ENCODE measurements at regions not wholly inside any gene's neighbourhood (a gene's known extent, or its start where the extent isn't known, plus 50 kb on each side); places are given as distances from the start of the nearest gene placed in this dataset.

- POLR2A ChIA-PET (ENCODE audit: partially characterized antibody) = interaction anchor here (1.1 kb wide), 1 partner anchor 9 kb away, joined by 3 read pairs; no protein-coding TSS in a partner anchor
- no peaks in the 10 kb centered on the region for H3K27me3 ChIP-seq (replicated peaks in 1 of 4; ENCODE audit: control insufficient read depth in 3 of 4, extremely low read depth in 1 of 4, insufficient read depth in 3 of 4, low read length in 3 of 4)
Observed at GRCh38 chr4:26237916-26238315, 82.9 kb upstream of the RBPJ start.

More at GRCh38 chr4:26237916-26238315, 82.9 kb upstream of the RBPJ start:
- Histone ChIP-seq H3K79me2 (ENCODE audit: control insufficient read depth in 1 of 2, insufficient read depth in 2 of 2, low read length in 2 of 2) (no peaks in the 10 kb centered on the region), H3K4ac (replicated peaks; ENCODE audit: insufficient read length, low read depth, low read length) (no peak overlapping the region), H2AK5ac (ENCODE audit: low read depth, low read length) (no peak overlapping the region), H3K14ac (ENCODE audit: insufficient read length) (no peak overlapping the region), H2BK20ac (ENCODE audit: low read length) (peak overlapping the region; percentile 22; the same call in 1 of the 2 replicates), H3K4me3 (ENCODE audit: extremely low read depth in 1 of 4, insufficient read depth in 2 of 4, low read depth in 3 of 4, low read length in 4 of 4) (no peak overlapping the region), H4K91ac (replicated peaks; ENCODE audit: insufficient read length, low read length) (no peak overlapping the region), H3K4me1 (replicated peaks in 1 of 4; ENCODE audit: control insufficient read depth in 3 of 4, insufficient read depth in 4 of 4, low read length in 3 of 4) (peaks cover 0 to 12% (median 7%) of the 10 kb centered on the region in 4 experiments; a peak in 6 of 7 replicates), H2BK15ac (ENCODE audit: low read length) (no peak overlapping the region), H3K79me1 (ENCODE audit: low read depth, low read length) (no peaks in the 10 kb centered on the region), H2BK120ac (replicated peaks; ENCODE audit: low read depth, low read length) (no peak overlapping the region), H3K18ac (ENCODE audit: extremely low read depth, low read length) (no peak overlapping the region), H4K5ac (ENCODE audit: insufficient read length, low read depth, low read length) (no peak overlapping the region), H3K9me3 (ENCODE audit: insufficient read depth in 2 of 2, low read depth in 1 of 2, low read length in 1 of 2) (no peaks in the 10 kb centered on the region), H3K56ac (replicated peaks; ENCODE audit: insufficient read length, low read depth, low read length) (no peak overlapping the region), H3K27ac (ENCODE audit: low read depth, low read length) (no peak overlapping the region), H4K20me1 (replicated peaks in 1 of 2; ENCODE audit: control insufficient read depth in 1 of 2, insufficient read depth in 2 of 2, low read length in 2 of 2) (no peaks in the 10 kb centered on the region), H3K36me3 (ENCODE audit: control insufficient read depth in 2 of 4, insufficient read depth in 4 of 4, low read length in 3 of 4) (no peaks in the 10 kb centered on the region), H3K23me2 (ENCODE audit: low read depth, low read length) (no peaks in the 10 kb centered on the region; the same call in 1 of the 2 replicates), H2BK12ac (ENCODE audit: low read depth, low read length) (no peak overlapping the region), H3K23ac (ENCODE audit: insufficient read length) (no peak overlapping the region), H4K8ac (ENCODE audit: extremely low read depth, insufficient read depth, low read length) (no peak overlapping the region), H2BK5ac (ENCODE audit: low read depth, low read length) (no peak overlapping the region), H3K4me2 (ENCODE audit: insufficient read depth in 1 of 2, low read depth in 2 of 2, low read length in 2 of 2) (no peak overlapping the region), H2AFZ (ENCODE audit: low read length) (no peak overlapping the region), H3K9ac (replicated peaks in 1 of 4; ENCODE audit: extremely low read depth in 1 of 4, low read depth in 3 of 4, low read length in 3 of 4) (no peak overlapping the region)
- TF ChIP-seq EGR1 (IDR thresholded peaks at IDR 0.05; ENCODE audit: borderline replicate concordance, low read depth, low read length) (no peak), RNF2 (IDR thresholded peaks at IDR 0.05; ENCODE audit: borderline replicate concordance, low read depth, low read length, missing control alignments, poor library complexity, severe bottlenecking) (no peak), TBP (IDR thresholded peaks at IDR 0.05; ENCODE audit: low read depth, low read length) (no peak), TEAD4 (IDR thresholded peaks at IDR 0.05; ENCODE audit: low read depth, low read length) (no peak), CREB1 (IDR thresholded peaks at IDR 0.05) (no peak), POLR2AphosphoS5 (IDR thresholded peaks at IDR 0.05; ENCODE audit: low read depth, low read length) (no peak), E2F6 (IDR thresholded peaks at IDR 0.05) (no peak), HDAC2 (IDR thresholded peaks at IDR 0.05; ENCODE audit: borderline replicate concordance in 1 of 2, low read depth in 2 of 2, low read length in 2 of 2) (no peak), GTF2F1 (IDR thresholded peaks at IDR 0.05; ENCODE audit: borderline replicate concordance, low read depth, low read length) (no peak), CBX8 (IDR thresholded peaks at IDR 0.05; ENCODE audit: borderline replicate concordance, low read depth, low read length) (no peak)
- TF ChIP-seq, protein P1, sequence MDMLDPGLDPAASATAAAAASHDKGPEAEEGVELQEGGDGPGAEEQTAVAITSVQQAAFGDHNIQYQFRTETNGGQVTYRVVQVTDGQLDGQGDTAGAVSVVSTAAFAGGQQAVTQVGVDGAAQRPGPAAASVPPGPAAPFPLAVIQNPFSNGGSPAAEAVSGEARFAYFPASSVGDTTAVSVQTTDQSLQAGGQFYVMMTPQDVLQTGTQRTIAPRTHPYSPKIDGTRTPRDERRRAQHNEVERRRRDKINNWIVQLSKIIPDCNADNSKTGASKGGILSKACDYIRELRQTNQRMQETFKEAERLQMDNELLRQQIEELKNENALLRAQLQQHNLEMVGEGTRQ (IDR thresholded peaks at IDR 0.05; ENCODE audit: low read length) = no peak
- FAIRE-seq (no peak), DNase-seq (ENCODE audit: low read depth in 1 of 2, low spot score in 2 of 2) (no peak)
- CTCF ChIA-PET (ENCODE audit: partially characterized antibody) = interaction anchor here (0.6 to 1.7 kb wide), 8 partner anchors 15 to 160 kb away, joined by 3 to 6 read pairs (median 3); no protein-coding TSS in a partner anchor
- WGBS, 2 experiments (ENCODE audit: extremely low coverage in 1 of 2, insufficient coverage in 1 of 2, insufficient read length in 1 of 2, insufficient replicate concordance in 2 of 2, low coverage in 1 of 2, low lambda C conversion rate in 2 of 2, missing lambda C conversion rate in 1 of 2) = 76% methylated on average over 5 of the region's 5 CpGs; no CpG with 5 or more reads in 1 of the 2 experiments

Measured in H1 (cell line).